ENCODE measurements at regions not wholly inside any gene's neighbourhood (a gene's known extent, or its start where the extent isn't known, plus 50 kb on each side); places are given as distances from the start of the nearest gene placed in this dataset.

DNA sequence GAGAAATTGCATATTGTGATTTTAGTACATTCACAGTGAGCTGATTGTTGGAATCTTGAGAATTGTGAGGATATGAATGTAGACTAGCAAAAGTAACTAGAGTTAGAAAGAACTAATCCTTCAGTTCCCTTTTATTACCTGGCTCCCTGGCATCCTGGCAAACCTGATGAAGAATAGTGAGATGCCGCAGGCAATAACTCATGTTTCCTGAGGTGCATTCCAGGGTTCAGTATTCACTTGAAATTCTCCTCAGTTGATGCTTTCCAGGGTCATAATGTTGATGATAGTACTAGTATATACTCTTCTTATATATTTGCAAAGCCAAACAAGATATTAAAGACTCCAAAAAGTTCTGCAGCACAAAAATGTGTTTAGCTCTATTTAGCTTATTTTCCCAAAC lies 432.1 kb upstream of the CELF4 start:
- no peak for TF ChIP-seq POLR2AphosphoS5 (IDR thresholded peaks at IDR 0.05)
- TF ChIP-seq, protein P1, sequence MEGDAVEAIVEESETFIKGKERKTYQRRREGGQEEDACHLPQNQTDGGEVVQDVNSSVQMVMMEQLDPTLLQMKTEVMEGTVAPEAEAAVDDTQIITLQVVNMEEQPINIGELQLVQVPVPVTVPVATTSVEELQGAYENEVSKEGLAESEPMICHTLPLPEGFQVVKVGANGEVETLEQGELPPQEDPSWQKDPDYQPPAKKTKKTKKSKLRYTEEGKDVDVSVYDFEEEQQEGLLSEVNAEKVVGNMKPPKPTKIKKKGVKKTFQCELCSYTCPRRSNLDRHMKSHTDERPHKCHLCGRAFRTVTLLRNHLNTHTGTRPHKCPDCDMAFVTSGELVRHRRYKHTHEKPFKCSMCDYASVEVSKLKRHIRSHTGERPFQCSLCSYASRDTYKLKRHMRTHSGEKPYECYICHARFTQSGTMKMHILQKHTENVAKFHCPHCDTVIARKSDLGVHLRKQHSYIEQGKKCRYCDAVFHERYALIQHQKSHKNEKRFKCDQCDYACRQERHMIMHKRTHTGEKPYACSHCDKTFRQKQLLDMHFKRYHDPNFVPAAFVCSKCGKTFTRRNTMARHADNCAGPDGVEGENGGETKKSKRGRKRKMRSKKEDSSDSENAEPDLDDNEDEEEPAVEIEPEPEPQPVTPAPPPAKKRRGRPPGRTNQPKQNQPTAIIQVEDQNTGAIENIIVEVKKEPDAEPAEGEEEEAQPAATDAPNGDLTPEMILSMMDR (IDR thresholded peaks at IDR 0.05) = no peak
- no peak for TF ChIP-seq POLR2A (IDR thresholded peaks at IDR 0.05)
- no peak for TF ChIP-seq EP300 (IDR thresholded peaks at IDR 0.05; ENCODE audit: low read depth)
